Neuron (in vitro differentiated cells): ENCODE measurements at regions not wholly inside any gene's neighbourhood (a gene's known extent, or its start where the extent isn't known, plus 50 kb on each side); places are given as distances from the start of the nearest gene placed in this dataset.

ENCODE experiments used
- H2AFZ ChIP-seq: one replicate; pipeline ENCODE4 v1.6.1; 2013; ENCODE audit warnings: low read depth, mild to moderate bottlenecking, inconsistent platforms, low read length, moderate library complexity
- H3K27me3 ChIP-seq: one replicate; pipeline ENCODE4 v1.6.1; 2013; ENCODE audit warnings: low read length; ENCODE audit not compliant: insufficient read depth
- H3K36me3 ChIP-seq: one replicate; pipeline ENCODE4 v1.6.1; 2013; ENCODE audit warnings: low read length; ENCODE audit not compliant: insufficient read depth
- H3K4me1 ChIP-seq: one replicate; pipeline ENCODE4 v1.6.1; 2013; ENCODE audit warnings: low read length; ENCODE audit not compliant: insufficient read depth
- H3K4me3 ChIP-seq: 2 replicates; pipeline ENCODE4 v1.5.1; 2013; ENCODE audit warnings: mild to moderate bottlenecking, low read length, moderate library complexity
- H3K9me3 ChIP-seq: one replicate; pipeline ENCODE4 v1.6.1; 2013; ENCODE audit warnings: low read length

GRCh38 chr5:14971873-14972272 is 100.3 kb upstream of the ANKH start:
- H3K4me3 ChIP-seq = no peak overlapping the region
- no peaks in the 10 kb centered on the region for H3K9me3 ChIP-seq
- peaks cover 7% of the 10 kb centered on the region for H3K27me3 ChIP-seq
- H2AFZ ChIP-seq = no peak overlapping the region
- H3K4me1 ChIP-seq = no peaks in the 10 kb centered on the region
- no peaks in the 10 kb centered on the region for H3K36me3 ChIP-seq

- H3K27me3 ChIP-seq = peaks cover 7% of the 10 kb centered on the region
- no peak overlapping the region for H2AFZ ChIP-seq
- no peaks in the 10 kb centered on the region for H3K36me3 ChIP-seq
- H3K4me1 ChIP-seq = no peaks in the 10 kb centered on the region
- H3K9me3 ChIP-seq = no peaks in the 10 kb centered on the region
- no peak overlapping the region for H3K4me3 ChIP-seq
Measured at GRCh38 chr5:14968796-14969195, 97.2 kb upstream of the ANKH start.

GRCh38 chr5:14967166-14967565 is 95.6 kb upstream of the ANKH start:
- no peaks in the 10 kb centered on the region for H3K36me3 ChIP-seq
- H3K27me3 ChIP-seq = peaks cover 2% of the 10 kb centered on the region
- no peak overlapping the region for H2AFZ ChIP-seq
- H3K4me3 ChIP-seq = no peak overlapping the region
- no peaks in the 10 kb centered on the region for H3K9me3 ChIP-seq
- no peaks in the 10 kb centered on the region for H3K4me1 ChIP-seq

GRCh38 chr5:14965815-14966214 is 94.2 kb upstream of the ANKH start:
- H2AFZ ChIP-seq = no peak overlapping the region

GRCh38 chr5:14962604-14963003 is 91.0 kb upstream of the ANKH start:
- H3K4me1 ChIP-seq = no peaks in the 10 kb centered on the region
- H3K4me3 ChIP-seq = no peak overlapping the region
- H3K36me3 ChIP-seq = no peaks in the 10 kb centered on the region
- no peaks in the 10 kb centered on the region for H3K9me3 ChIP-seq
- H2AFZ ChIP-seq = no peak overlapping the region
- no peaks in the 10 kb centered on the region for H3K27me3 ChIP-seq

More at GRCh38 chr5:14965815-14966214, 94.2 kb upstream of the ANKH start:
- Histone ChIP-seq H3K9me3 (no peaks in the 10 kb centered on the region), H3K4me3 (no peak overlapping the region), H3K36me3 (no peaks in the 10 kb centered on the region), H3K4me1 (no peaks in the 10 kb centered on the region), H3K27me3 (peaks cover 2% of the 10 kb centered on the region)

- Histone ChIP-seq H3K36me3 (no peaks in the 10 kb centered on the region), H3K9me3 (no peaks in the 10 kb centered on the region), H3K4me1 (no peaks in the 10 kb centered on the region), H2AFZ (no peak overlapping the region), H3K27me3 (no peaks in the 10 kb centered on the region), H3K4me3 (no peak overlapping the region)
Measured at GRCh38 chr5:14960120-14960462, 88.5 kb upstream of the ANKH start.

GRCh38 chr5:14959399-14960119 is 88.0 kb upstream of the ANKH start:
- Histone ChIP-seq H2AFZ (no peak overlapping the region), H3K27me3 (no peaks in the 10 kb centered on the region), H3K4me1 (no peaks in the 10 kb centered on the region), H3K4me3 (no peak overlapping the region), H3K9me3 (no peaks in the 10 kb centered on the region), H3K36me3 (no peaks in the 10 kb centered on the region)

- H3K9me3 ChIP-seq = no peaks in the 10 kb centered on the region
- H3K36me3 ChIP-seq = no peaks in the 10 kb centered on the region
- no peaks in the 10 kb centered on the region for H3K27me3 ChIP-seq
- H2AFZ ChIP-seq = no peak overlapping the region
- no peak overlapping the region for H3K4me3 ChIP-seq
- H3K4me1 ChIP-seq = no peaks in the 10 kb centered on the region
Measured at GRCh38 chr5:14958188-14958587, 86.6 kb upstream of the ANKH start.

GRCh38 chr5:14956423-14957046 is 85.0 kb upstream of the ANKH start:
- Histone ChIP-seq H3K27me3 (no peaks in the 10 kb centered on the region), H3K9me3 (no peaks in the 10 kb centered on the region), H2AFZ (no peak overlapping the region), H3K4me1 (no peaks in the 10 kb centered on the region), H3K36me3 (no peaks in the 10 kb centered on the region), H3K4me3 (no peak overlapping the region)

GRCh38 chr5:14954616-14955343 is 83.2 kb upstream of the ANKH start:
- no peaks in the 10 kb centered on the region for H3K9me3 ChIP-seq
- no peaks in the 10 kb centered on the region for H3K36me3 ChIP-seq
- no peak overlapping the region for H2AFZ ChIP-seq
- H3K27me3 ChIP-seq = no peaks in the 10 kb centered on the region
- H3K4me1 ChIP-seq = no peaks in the 10 kb centered on the region
- H3K4me3 ChIP-seq = no peak overlapping the region

- no peak overlapping the region for H3K4me3 ChIP-seq
- H3K36me3 ChIP-seq = no peaks in the 10 kb centered on the region
- H3K4me1 ChIP-seq = no peaks in the 10 kb centered on the region
- H3K27me3 ChIP-seq = no peaks in the 10 kb centered on the region
- no peak overlapping the region for H2AFZ ChIP-seq
- no peaks in the 10 kb centered on the region for H3K9me3 ChIP-seq
Measured at GRCh38 chr5:14954216-14954615, 82.6 kb upstream of the ANKH start.

GRCh38 chr5:14953075-14953607 is 81.6 kb upstream of the ANKH start:
- no peak overlapping the region for H3K4me3 ChIP-seq
- H3K36me3 ChIP-seq = no peaks in the 10 kb centered on the region
- H3K9me3 ChIP-seq = no peaks in the 10 kb centered on the region
- no peaks in the 10 kb centered on the region for H3K4me1 ChIP-seq
- no peaks in the 10 kb centered on the region for H3K27me3 ChIP-seq
- no peak overlapping the region for H2AFZ ChIP-seq

GRCh38 chr5:14948383-14948782 is 76.8 kb upstream of the ANKH start:
- H3K4me1 ChIP-seq = peaks cover 3% of the 10 kb centered on the region
- no peak overlapping the region for H2AFZ ChIP-seq
- no peaks in the 10 kb centered on the region for H3K27me3 ChIP-seq
- no peaks in the 10 kb centered on the region for H3K36me3 ChIP-seq
- no peak overlapping the region for H3K4me3 ChIP-seq
- no peaks in the 10 kb centered on the region for H3K9me3 ChIP-seq
